ENCODE measurements at regions not wholly inside any gene's neighbourhood (a gene's known extent, or its start where the extent isn't known, plus 50 kb on each side); places are given as distances from the start of the nearest gene placed in this dataset.

DNA sequence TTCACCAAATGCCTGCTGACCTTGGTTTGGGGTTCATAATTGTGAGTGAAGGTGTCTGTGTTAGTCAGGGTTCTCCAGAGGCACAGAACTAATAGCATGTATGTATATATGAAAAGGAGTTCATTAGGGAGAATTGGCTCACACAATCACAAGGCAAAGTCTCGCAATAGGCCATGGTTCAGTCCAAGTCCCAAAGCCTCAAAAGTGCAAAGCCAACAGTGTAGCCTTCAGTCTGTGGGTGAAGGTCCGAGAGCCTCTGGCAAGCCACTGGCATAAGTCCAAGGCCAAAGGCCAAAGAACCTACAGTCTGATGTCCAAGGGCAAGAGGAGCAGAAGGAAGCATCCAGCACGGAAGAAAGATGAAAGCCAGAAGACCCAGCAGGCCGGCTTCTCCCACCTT, 257.6 kb upstream of the SHH start:
- no peak for TF ChIP-seq CTCF (IDR thresholded peaks at IDR 0.05; ENCODE audit: insufficient read depth, low read length, poor library complexity, severe bottlenecking)
- no peak for TF ChIP-seq EZH2phosphoT487 (conservative IDR thresholded peaks at IDR 0.05; ENCODE audit: low read length)
